BJ (cell line): ENCODE measurements at regions not wholly inside any gene's neighbourhood (a gene's known extent, or its start where the extent isn't known, plus 50 kb on each side); places are given as distances from the start of the nearest gene placed in this dataset.

ENCODE experiments used
- CTCF ChIA-PET: fragments of 350-600 bp; formaldehyde crosslinking; extraction: SDS; loops from one replicate; lab custom pipeline; 2021; ENCODE audit warnings: antibody characterized with exemption, inconsistent platforms; lab: Yijun Ruan, JAX
- POLR2A ChIA-PET: fragments of 300-600 bp; sonication (Branson Sonifier 250); formaldehyde crosslinking; extraction: SDS; loops from one replicate; lab custom pipeline; 2021; ENCODE audit warnings: antibody characterized with exemption; lab: Charles Lee
- DNase-seq: peaks from one replicate; pipeline ENCODE4 v3.0.0-alpha.2; 2011; ENCODE audit warnings: low read depth
- H3K27me3 ChIP-seq: 2 replicates; pipeline ENCODE4 v1.6.0; 2011; ENCODE audit warnings: low read length; ENCODE audit not compliant: control insufficient read depth, insufficient read depth
- H3K36me3 ChIP-seq: 2 replicates; pipeline ENCODE4 v1.5.1; 2011; ENCODE audit warnings: low read length; ENCODE audit not compliant: control insufficient read depth, insufficient read depth
- H3K4me3 ChIP-seq: 2 replicates; pipeline ENCODE4 v1.5.1; 2011; ENCODE audit warnings: low read depth, mild to moderate bottlenecking, control low read depth, low read length
- CTCF ChIP-seq: IDR thresholded peaks from 2 replicates; pipeline ENCODE4 v1.5.1; 2011; ENCODE audit warnings: low read depth, mild to moderate bottlenecking, control low read depth, inconsistent platforms, low read length, moderate library complexity; ENCODE audit not compliant: insufficient read depth

- H3K36me3 ChIP-seq: no peaks in the 10 kb centered on the region
- TF ChIP-seq CTCF: no peak
- H3K4me3 ChIP-seq: no peak overlapping the region
- POLR2A ChIA-PET: no interaction called here
- CTCF ChIA-PET: no interaction called here
- DNase-seq: no peak
- H3K27me3 ChIP-seq: no peaks in the 10 kb centered on the region
These were observed 257.6 kb upstream of the CXXC4 start for GRCh38 chr4:104752337-104752736.

- no peaks in the 10 kb centered on the region for H3K36me3 ChIP-seq
- POLR2A ChIA-PET: no interaction called here
- CTCF ChIA-PET: no interaction called here
- no peak for DNase-seq
- no peak overlapping the region for H3K4me3 ChIP-seq
- no peaks in the 10 kb centered on the region for H3K27me3 ChIP-seq
- no peak for TF ChIP-seq CTCF
These were observed 262.1 kb upstream of the CXXC4 start for GRCh38 chr4:104756837-104757236.

GRCh38 chr4:104758574-104758973, 263.9 kb upstream of the CXXC4 start:
- ChIA-PET POLR2A (no interaction called here), CTCF (no interaction called here)
- no peak for DNase-seq
- Histone ChIP-seq H3K36me3 (no peaks in the 10 kb centered on the region), H3K27me3 (no peaks in the 10 kb centered on the region), H3K4me3 (no peak overlapping the region)
- TF ChIP-seq CTCF: no peak

- no peaks in the 10 kb centered on the region for H3K36me3 ChIP-seq
- no peak overlapping the region for H3K4me3 ChIP-seq
- no peaks in the 10 kb centered on the region for H3K27me3 ChIP-seq
- no peak for TF ChIP-seq CTCF
- no peak for DNase-seq
- ChIA-PET CTCF (interaction anchor here (0.9 kb wide), 1 partner anchor 11 kb away, joined by 3 read pairs; no protein-coding TSS in a partner anchor), POLR2A (no interaction called here)
These were observed 269.0 kb upstream of the CXXC4 start for GRCh38 chr4:104763554-104764222.

GRCh38 chr4:104766676-104767075, 272.0 kb upstream of the CXXC4 start:
- DNase-seq: no peak
- Histone ChIP-seq H3K27me3 (no peaks in the 10 kb centered on the region), H3K4me3 (no peak overlapping the region), H3K36me3 (no peaks in the 10 kb centered on the region)
- POLR2A ChIA-PET: no interaction called here
- CTCF ChIA-PET: no interaction called here
- no peak for TF ChIP-seq CTCF
